Activated CD8-positive, alpha-beta memory T cell treated with anti-CD3 and anti-CD28 coated beads, Interleukin-2, amount 50 U/mL, for 1 hour (primary cell): ENCODE measurements at regions not wholly inside any gene's neighbourhood (a gene's known extent, or its start where the extent isn't known, plus 50 kb on each side); places are given as distances from the start of the nearest gene placed in this dataset.
"Not testable (repeated sequence)": the region's sequence is repeated elsewhere in the genome, so short reads cannot be mapped to it uniquely, and the experiment has no call there.

Experiments used
- DNase-seq: peaks from one replicate; pipeline ENCODE4 v3.0.0-alpha.2; 2020; ENCODE audit errors: extremely low read depth

DNA sequence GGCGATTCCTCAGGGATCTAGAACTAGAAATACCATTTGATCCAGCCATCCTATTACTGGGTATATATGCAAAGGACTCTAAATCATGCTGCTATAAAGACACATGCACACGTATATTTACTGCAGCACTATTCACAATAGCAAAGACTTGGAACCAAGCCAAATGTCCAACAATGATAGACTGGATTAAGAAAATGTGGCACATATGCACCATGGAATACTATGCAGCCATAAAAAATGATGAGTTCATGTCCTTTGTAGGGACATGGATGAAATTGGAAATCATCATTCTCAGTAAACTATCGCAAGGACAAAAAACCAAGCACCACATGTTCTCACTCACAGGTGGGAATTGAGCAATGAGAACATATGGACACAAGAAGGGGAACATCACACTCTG lies 93.1 kb upstream of the NT5E start:
- DNase-seq, result not testable (repeated sequence)

DNA sequence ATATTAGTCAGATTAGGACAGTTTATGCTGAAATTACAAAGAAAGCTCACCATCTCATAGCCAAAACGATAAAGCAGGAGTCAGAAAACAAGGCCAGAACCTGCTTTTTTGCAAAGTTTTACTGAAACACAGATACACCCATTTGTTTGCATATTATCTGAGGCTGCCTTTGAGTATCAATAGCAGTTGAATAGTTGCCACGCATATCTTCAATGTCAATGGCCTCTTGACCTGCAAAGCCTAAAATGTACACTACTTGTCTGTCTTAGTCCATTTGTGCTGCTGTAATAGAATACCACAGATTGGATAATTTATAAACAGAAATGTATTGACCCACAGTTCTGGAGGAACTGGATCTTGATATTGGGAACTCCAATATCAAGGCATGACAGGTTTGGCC lies 94.1 kb upstream of the NT5E start:
- DNase-seq, result no peak

DNA sequence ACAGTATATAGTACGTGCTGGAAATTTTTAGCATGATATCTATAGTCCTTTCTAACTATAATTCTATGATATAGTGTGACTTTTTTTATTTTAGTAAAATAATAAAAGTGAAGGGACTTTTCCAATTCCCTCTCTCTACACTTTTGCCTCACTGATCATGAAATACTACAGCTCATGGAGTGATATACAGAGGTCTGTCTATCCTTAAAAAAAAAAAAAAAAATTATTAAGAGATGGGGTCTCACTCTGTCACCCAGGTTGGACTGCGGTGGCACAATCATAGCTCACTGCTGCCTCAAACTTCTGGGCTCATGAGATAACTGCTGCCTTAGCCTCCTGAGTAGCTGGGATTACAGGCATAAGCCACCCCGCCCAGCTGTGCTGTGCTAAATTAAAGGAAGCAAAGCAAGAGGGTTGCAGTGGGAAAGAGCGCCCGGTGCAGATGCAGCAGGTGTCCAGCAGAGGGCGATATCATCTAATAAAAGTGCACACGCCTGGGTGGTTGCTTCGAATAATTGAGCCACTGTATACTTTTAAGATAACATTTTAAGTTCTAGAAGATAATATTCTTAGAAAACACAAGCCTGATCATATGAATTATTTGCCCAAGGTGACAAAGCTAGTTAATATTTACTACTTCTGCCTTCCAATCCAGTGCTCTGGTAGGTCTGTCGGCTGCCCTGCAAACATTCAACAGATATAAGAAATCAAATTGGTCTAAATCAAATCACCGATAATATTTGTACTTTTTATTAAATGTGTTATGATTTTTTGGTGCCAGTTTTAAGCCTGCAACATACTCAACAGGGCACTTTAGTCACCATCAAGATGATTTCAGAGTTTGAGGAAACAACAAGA lies 94.9 kb upstream of the NT5E start:
- peak; percentile 30 for DNase-seq

DNA sequence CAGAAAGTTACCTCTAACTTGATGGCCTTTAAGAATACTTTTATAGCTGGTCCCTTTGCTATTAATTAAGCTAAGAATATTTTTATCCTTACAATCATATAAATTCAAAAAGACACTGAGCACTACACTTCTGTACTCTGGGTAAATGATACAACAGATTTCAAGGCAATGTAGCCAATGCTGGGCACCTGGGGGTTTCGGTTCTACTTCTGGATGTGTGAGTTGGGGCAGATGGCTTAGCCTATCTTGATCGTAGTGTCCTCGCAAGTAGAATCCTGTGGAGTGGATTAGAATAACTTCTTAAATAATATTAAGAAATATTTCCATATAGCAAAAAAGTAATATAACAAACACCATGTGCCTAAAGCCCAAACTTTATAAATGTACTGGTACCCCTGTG lies 96.9 kb upstream of the NT5E start:
- no peak for DNase-seq

DNA sequence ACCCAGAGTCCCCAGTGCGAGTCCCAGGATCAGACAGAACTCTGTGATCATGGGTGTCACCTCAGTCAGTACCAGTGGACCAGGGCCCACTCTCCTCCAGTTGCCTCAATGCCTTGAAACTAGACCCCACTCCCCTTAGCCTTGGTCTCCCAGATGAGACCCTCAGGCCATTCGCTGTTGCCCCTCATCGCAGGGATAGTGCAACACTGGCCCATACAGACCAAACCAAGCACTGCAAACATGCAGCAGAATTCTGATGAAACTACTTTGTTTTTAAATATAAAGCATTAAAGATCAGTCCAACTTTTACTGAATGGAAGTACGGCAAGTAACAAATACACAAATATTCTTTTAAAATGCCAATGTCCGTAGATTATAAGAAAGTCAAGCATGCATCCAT lies 101.2 kb upstream of the NT5E start:
- no peak for DNase-seq

DNA sequence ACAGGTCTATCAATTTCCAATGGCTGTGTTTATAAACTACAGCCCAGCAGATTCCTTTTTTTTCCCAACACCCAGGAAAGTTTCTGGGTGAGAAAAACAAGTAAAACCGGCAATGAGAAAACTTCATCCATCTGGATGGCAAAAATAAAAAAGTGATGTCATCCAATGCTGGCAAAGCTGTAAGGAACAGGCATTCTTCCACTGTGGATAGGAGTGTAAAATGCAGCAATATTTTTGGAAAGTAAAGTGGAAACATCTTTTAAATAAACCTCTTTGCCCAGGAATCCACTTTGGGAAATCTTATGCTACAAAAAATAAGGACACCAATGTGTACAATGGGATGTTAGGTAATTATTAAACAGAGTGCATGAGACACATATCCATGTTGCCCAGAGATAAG lies 102.1 kb upstream of the NT5E start:
- no peak for DNase-seq

DNA sequence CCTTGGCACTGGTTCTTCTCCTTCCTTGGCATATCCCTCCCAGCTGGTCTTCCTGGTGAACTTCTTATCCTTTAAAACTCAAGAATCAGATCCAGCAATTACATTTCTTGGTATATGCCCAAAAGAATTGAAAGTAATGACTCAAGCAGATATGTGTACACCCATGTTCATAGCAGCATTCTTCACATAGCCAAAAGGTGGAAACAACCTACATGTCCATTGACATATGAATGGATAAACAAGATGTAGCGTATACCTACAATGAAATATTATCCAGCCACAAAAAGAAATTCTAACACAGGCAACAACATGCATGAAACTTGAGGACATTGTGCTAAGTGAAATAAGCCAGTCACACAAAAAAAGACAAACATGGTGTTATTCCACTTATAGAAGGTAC lies 103.7 kb upstream of the NT5E start:
- no peak for DNase-seq

DNA sequence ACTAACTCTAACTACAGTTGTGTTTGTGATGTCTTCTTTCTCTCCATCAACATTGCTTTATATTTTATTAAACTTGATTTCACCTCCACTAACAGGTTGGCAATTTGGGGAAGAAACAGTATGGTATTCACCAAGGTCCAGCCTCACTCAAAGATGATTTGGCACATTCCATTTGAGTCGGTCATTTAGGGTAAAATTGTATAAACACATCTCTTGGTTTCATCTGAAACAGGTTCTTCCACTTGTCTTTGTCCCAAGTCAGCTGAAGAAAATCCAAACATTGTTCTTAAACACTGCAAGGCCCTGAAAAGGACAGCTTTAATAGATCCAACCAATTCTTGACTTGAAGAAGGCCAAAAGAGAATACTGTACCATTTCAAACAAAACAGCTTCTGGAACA lies 104.9 kb upstream of the NT5E start:
- DNase-seq, result no peak

DNA sequence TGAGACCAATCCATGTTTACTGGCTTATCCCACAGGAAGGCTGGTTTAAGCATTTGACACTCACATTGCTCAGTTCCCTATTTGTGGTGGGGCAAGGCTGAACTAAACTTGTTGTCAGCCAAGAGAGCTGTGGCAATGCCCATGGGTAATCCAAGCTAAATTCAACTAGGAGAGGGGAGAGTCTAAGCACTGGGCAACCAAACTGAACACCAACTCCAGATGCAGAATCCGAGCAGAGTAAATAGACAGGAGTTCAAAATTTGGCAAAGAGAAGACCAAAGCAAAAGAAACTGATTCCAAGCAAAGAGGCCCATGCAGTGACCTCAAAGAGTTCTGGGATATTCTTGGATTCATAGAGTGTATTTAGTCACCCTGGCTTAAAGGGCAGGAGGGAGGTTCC lies 106.5 kb upstream of the NT5E start:
- no peak for DNase-seq

DNA sequence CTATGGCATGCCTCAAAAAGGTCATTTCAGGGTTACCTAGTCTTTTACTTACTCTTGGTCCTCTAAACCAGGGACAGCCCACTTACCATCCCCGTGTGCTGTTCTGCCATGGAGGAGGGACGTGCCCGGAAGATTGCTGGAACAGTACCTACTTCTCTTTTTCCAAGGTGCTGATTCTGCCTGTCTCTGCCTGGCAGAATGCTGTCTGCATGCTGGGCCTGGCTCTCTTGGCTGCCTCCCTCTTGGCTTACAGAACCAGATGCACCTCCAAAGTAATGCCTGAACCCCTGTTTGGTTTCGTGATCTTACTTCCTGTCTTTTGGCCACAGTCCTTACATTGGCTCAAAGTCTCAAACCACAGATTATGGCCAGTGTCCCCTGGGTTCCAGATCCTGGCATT lies 120.7 kb upstream of the NT5E start:
- no peak for DNase-seq

DNA sequence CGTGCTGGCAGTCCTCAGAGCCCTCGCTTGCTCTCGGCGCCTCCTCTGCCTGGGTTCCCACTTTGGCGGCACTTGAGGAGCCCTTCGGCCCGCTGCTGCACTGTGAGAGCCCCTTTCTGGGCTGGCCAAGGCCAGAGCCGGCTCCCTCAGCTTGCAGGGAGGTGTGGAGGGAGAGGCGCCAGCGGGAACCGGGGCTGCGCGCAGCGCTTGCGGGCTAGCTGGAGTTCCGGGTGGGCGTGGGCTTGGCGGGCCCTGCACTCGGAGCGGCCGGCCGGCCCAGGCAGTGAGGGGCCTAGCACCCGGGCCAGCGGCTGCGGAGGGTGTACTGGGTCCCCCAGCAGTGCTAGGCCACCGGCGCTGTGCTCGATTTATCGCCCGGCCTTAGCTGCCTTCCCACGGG lies 124.1 kb upstream of the NT5E start:
- not testable (repeated sequence) for DNase-seq

DNA sequence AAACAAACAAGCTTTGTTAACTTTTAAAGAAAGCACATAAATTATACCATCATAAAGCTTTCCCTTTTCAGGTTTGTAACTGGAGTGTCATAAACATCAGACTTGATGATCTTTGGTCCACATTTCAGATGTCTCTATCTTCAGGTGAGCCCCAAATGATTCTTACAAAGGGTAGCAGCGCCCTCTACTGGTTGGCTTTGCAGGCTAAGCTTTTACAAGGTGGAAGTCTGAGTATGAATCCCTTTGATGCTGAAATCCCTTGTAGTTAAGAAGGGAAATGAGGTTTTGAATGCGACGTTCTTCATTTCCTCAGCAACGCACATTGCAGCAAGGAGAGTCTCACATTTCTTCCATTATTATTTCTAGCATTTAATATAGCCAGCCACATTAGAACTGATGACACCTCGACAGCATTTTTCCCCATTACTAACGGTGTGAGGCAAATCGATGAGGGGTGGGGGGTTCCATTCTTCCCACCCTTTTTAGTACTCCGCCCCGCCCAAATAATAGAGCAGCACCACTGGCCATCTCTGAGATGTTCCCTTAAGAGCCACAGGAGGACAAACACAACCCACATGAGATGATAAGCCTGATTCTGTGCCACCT lies 126.3 kb upstream of the NT5E start:
- DNase-seq, result peak; percentile 37

DNA sequence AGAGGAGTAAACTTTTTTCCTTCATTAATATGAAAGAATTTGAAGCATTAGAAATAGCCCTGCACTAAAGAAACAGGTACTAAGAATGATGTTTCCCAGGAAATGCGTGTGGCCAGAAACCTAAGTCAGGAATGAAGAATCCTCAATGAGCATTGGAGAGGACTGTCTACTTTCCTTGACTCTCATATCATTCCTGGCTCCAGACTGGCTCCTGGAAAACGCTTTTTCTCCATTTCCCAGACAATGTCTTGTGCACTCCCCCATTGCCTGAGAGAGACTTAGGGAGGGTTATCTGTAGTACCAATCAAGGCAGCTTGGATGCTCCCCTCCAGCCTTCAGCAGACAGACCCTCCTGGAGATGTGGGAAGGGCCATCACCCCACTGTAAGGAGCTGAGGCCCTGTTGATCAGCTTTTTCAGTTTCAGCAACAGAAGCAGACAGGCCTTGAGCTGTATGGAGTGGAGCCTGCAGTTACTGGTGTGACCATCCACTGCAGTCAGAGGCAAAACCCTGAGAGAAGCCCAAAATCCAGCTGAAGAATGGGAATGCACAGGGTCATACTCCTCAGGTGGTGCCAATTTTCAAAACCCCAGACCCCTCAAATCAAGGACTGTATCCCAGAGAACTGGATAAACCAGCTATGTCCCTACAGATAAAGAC lies 127.3 kb upstream of the NT5E start:
- DNase-seq, result no peak

DNA sequence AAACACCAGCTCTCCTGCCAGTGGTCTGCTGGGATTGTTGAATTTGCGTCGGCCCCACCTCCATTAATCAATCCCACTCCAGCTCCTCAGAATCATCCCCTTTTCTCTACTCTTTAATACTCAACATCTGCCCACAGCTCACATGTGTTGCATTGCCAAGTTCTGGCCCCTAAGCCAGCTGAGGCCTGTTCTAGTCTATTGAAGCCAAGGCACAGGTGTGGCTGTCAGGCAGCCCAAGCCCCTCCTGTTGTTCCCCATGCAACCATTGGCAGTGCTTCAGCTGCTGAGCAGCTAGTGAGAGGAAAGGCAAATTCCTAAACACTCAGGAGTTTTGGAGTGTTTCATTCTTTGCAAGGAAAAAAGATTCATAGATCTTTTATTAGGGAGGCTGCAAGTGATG lies 128.0 kb upstream of the NT5E start:
- DNase-seq, result no peak

DNA sequence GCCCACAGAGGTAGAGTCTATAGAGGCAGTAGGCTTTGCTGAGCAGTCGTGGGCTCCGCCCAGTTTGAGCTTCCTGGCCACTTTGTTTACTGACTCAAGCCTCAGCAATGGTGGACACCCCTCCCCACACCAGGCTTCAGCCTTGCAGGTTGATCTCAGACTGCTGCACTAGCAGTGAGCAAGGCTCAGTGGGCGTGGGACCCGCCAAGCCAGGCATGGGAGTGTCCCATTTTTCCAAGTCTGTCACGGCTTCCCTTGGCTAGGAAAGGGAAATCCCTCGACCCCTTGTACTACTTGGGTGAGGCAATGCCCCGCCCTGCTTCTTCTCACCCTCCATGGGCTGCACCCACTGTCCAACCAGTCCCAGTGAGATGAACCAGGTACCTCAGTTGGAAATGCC lies 135.3 kb upstream of the NT5E start:
- DNase-seq, result no peak

DNA sequence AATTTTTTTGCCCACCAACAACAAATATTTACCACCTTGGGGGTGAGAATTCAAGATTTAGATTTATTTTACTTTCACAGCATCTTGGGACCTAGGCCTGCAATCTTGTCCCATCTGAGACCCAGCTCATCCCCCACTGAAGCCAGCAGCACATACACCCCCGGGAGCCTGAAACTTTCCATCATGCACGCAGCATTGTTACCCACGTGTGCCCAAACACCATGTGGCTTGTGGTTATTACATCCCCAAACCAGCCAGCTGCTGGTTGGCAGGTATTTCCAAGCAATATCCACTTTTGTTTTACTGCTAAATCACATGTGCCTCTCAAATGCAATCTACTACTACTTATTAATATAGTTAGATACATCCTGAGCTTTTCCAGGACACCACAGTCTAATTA lies 149.3 kb upstream of the NT5E start:
- no peak for DNase-seq

DNA sequence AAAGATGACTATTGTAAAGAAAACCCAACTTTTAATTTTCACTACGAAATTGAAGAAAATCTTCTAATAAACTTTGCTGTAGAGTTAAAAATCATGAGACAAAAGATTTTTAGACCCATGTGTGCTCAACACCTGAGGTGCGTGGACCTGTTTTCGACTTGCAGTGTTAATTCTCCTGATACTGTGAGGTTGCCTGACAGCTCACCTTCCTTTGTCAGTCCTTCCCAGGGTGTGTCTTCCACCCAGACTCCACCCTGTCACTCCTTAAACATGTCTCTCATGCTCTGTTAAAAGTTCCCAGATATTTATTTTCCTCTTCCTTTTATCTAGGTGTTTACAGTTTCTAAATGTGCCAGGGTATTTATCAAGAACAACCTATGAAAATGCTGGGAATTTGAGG lies 151.3 kb upstream of the NT5E start:
- DNase-seq, result no peak

DNA sequence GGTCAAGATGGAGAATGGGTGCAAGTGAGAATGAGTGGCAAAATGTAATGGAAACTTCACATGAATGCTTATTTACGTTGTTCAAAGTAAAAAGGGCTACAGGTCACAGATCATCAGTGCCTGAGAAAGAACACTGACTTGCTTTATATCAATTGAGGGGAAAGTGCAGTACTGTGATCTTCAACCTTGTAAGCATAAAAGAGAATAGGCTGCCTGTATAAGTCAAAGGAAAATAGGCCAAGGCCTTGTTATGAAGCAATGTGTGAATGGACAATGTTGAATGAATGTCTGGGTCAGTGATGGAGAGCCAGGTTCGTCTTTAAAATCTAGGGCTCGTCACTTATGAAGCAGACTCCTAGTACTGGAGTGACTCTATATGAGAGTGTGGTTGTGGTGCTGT lies 158.6 kb upstream of the NT5E start:
- no peak for DNase-seq

DNA sequence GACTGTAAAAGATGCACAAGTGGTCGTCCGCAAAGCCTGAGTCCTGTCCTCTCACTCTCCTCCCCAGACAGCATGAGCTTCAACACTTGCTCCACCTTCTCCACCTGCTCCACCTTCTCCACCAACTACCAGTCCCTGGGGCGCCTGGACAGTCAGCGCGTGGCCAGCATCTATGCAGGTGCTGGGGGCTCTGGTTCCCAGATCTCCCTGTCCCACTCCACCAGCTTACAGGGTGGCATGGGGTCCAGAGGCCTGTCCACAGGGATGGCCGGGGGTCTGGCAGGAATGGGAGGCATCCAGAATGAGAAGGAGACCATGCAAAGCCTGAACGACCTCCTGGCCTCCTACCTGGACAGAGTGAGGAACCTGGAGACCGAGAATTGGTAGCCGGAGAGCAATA lies 162.2 kb upstream of the NT5E start:
- DNase-seq, result no peak

DNA sequence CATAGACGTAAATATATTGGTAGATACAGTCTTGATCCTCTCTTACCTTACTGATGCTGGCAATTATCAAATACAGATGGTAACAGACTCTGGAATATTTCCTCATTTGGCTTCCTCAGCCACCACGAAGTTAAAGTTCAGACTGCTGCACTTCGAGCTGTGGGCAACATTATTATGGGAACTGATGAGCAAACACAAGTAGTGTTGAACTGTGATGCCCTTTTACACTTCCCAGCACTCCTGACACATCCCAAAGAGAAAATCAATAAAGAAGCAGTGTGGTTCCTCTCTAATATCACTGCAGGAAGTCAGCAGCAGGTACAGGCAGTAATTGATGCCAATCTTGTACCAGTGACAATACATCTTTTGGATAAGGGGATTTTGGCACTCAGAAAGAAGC lies 162.7 kb upstream of the NT5E start:
- DNase-seq, result no peak

DNA sequence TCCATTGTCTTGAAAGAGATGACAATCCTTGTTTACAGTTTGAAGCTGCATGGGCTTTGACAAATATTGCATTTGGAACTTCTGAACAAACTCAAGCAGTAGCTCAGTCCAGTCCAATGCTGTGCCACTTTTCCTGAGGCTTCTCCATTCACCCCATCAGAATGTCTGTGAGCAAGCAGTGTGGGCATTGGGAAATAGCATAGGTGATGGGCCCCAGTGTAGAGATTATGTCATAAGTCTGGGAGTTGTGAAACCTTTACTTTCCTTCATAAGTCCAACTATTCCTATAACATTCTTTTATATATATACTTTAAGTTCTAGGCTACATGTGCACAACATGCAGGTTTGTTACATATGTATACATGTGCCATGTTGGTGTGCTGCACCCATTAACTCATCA lies 163.4 kb upstream of the NT5E start:
- DNase-seq, result not testable (repeated sequence)

DNA sequence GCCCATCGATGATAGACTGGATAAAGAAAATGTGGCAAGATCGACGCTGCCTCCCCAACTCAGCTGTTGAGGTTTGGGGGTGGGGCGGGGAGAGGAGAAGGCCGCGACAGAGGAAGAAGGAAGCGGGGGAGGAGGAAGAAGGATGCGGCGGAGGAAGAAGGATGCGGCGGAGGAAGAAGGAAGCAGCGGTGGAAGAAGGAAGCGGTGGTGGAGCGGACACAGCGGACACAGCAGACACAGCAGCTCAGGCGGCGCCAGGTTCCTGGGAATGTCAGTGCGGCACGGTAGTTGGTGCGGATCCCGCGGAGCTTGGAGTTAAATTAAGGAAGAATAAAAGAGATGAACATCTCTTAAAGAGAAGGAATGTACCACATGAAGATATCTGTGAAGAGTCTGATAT lies 163.9 kb upstream of the NT5E start:
- DNase-seq, result no peak

DNA sequence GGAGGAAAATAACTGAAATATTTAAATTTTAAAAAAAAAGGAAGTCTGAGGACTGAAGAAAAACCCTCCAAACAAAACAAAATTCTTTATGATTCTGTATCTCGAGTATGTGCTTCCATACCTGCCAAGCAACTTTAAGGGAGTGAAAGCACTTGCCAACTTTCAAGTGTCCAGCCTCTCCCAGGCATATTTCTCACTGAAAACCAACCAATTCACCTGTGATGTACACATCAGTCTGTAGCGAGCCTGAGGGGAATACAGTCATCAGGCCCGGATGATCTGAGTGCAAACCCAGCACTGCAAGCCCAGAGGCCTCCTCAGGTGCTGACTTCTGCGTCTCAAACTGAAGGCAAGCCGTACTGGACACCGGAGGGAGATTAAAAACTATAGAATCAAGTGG lies 164.8 kb upstream of the NT5E start:
- no peak for DNase-seq
